Fibroblast of lung (primary cell): ENCODE measurements at regions not wholly inside any gene's neighbourhood (a gene's known extent, or its start where the extent isn't known, plus 50 kb on each side); places are given as distances from the start of the nearest gene placed in this dataset.

ENCODE experiments used
- DNase-seq, 2 donors: peaks; one replicate each; pipeline versions ENCODE4 v3.0.0 to v3.0.0-alpha.2; 2010; ENCODE audit warnings: low read depth in 2 of 2
- H2AFZ ChIP-seq: 2 replicates; pipeline ENCODE4 v1.5.1; 2012; ENCODE audit warnings: low read length, control low read depth, inconsistent platforms
- H3K27ac ChIP-seq: 2 replicates; pipeline ENCODE4 v1.5.1; 2011; ENCODE audit warnings: low read length, control low read depth; ENCODE audit not compliant: insufficient read depth
- H3K27me3 ChIP-seq: 2 replicates; pipeline ENCODE4 v1.5.1; 2011; ENCODE audit warnings: mild to moderate bottlenecking, low read length; ENCODE audit not compliant: control insufficient read depth, insufficient read depth
- H3K36me3 ChIP-seq: 2 replicates; pipeline ENCODE4 v1.5.1; 2011; ENCODE audit warnings: low read length; ENCODE audit not compliant: control insufficient read depth, insufficient read depth
- H3K4me1 ChIP-seq: 2 replicates; pipeline ENCODE4 v1.5.1; 2011; ENCODE audit warnings: low read length; ENCODE audit not compliant: control insufficient read depth, insufficient read depth; ENCODE audit errors: extremely low read depth
- H3K4me2 ChIP-seq: 2 replicates; pipeline ENCODE4 v1.5.1; 2011; ENCODE audit warnings: low read length, control low read depth; ENCODE audit not compliant: insufficient read depth; ENCODE audit errors: extremely low read depth
- H3K4me3 ChIP-seq, 4 experiments: fragments of 200-600 bp in 1 of 4; sonication (generic) in 1 of 4; replicated peaks in 1 of 4; 2 replicates each; pipeline ENCODE4 v1.5.1; 2011 to 2016; ENCODE audit warnings: low read length in 4 of 4, low read depth in 3 of 4, mild to moderate bottlenecking in 3 of 4, control low read depth in 2 of 4, inconsistent platforms in 1 of 4, mixed read lengths in 1 of 4; ENCODE audit not compliant: insufficient read depth in 1 of 4; ENCODE audit errors: control extremely low read depth in 1 of 4
- H3K79me2 ChIP-seq: 2 replicates; pipeline ENCODE4 v1.5.1; 2012; ENCODE audit warnings: mild to moderate bottlenecking, low read length, inconsistent platforms; ENCODE audit not compliant: control insufficient read depth, insufficient read depth
- H3K9ac ChIP-seq: 2 replicates; pipeline ENCODE4 v1.5.1; 2011; ENCODE audit warnings: mild to moderate bottlenecking, low read length, control low read depth; ENCODE audit not compliant: insufficient read depth
- H3K9me3 ChIP-seq: 2 replicates; pipeline ENCODE4 v1.5.1; 2012; ENCODE audit warnings: low read depth, low read length; ENCODE audit not compliant: control insufficient read depth, insufficient read depth
- H4K20me1 ChIP-seq: 2 replicates; pipeline ENCODE4 v1.5.1; 2011; ENCODE audit warnings: low read length; ENCODE audit not compliant: control insufficient read depth, insufficient read depth; ENCODE audit errors: extremely low read depth
- EZH2 ChIP-seq: IDR thresholded peaks from 2 replicates; pipeline ENCODE4 v1.5.1; 2012; ENCODE audit warnings: low read length, control low read depth, mild to moderate bottlenecking; ENCODE audit errors: missing control alignments
- TF ChIP-seq, protein P1 (sequence below), 2 donors: IDR thresholded peaks in 1 of 2; conservative IDR thresholded peaks in 1 of 2; 1 replicate in 1 of 2; 2 replicates in 1 of 2; pipeline ENCODE4 v1.5.1; 2011 to 2012; ENCODE audit warnings: low read length in 2 of 2, control low read depth in 1 of 2, inconsistent platforms in 1 of 2, low read depth in 1 of 2, mild to moderate bottlenecking in 1 of 2

DNA sequence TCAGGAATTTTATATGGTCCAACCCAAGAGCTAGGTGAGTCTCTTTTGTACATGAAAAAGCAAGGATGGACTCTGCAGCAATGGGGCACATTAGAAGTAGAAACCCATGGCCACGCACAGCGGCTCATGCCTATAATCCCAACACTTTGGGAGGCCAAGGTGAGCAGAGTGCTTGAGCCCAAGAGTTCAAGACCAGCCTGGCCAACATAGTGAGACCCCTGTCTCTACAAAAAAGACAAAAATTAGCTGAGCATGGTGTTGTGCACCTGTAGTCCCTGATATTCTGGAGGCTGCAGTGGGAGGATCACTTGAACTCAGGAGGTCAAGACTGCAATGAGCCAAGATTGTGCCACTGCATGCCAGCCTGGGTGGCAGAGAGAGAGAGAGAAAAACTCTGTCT is 128.7 kb upstream of the PLEKHA5 start:
- Histone ChIP-seq H2AFZ (no peak overlapping the region), H3K9ac (no peak overlapping the region), H3K9me3 (no peaks in the 10 kb centered on the region), H3K27me3 (no peaks in the 10 kb centered on the region), H3K4me2 (no peak overlapping the region), H3K4me3 (no peak overlapping the region), H3K4me1 (peaks cover 8% of the 10 kb centered on the region), H3K36me3 (no peaks in the 10 kb centered on the region), H4K20me1 (no peaks in the 10 kb centered on the region), H3K27ac (no peak overlapping the region), H3K79me2 (no peaks in the 10 kb centered on the region)
- DNase-seq: no peak
- no peak for TF ChIP-seq EZH2
- TF ChIP-seq, protein P1, sequence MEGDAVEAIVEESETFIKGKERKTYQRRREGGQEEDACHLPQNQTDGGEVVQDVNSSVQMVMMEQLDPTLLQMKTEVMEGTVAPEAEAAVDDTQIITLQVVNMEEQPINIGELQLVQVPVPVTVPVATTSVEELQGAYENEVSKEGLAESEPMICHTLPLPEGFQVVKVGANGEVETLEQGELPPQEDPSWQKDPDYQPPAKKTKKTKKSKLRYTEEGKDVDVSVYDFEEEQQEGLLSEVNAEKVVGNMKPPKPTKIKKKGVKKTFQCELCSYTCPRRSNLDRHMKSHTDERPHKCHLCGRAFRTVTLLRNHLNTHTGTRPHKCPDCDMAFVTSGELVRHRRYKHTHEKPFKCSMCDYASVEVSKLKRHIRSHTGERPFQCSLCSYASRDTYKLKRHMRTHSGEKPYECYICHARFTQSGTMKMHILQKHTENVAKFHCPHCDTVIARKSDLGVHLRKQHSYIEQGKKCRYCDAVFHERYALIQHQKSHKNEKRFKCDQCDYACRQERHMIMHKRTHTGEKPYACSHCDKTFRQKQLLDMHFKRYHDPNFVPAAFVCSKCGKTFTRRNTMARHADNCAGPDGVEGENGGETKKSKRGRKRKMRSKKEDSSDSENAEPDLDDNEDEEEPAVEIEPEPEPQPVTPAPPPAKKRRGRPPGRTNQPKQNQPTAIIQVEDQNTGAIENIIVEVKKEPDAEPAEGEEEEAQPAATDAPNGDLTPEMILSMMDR (conservative IDR thresholded peaks at IDR 0.05 in 1 of 2, IDR thresholded peaks at IDR 0.05 in 1 of 2; ENCODE audit: low read depth in 1 of 2, low read length in 2 of 2): no peak

DNA sequence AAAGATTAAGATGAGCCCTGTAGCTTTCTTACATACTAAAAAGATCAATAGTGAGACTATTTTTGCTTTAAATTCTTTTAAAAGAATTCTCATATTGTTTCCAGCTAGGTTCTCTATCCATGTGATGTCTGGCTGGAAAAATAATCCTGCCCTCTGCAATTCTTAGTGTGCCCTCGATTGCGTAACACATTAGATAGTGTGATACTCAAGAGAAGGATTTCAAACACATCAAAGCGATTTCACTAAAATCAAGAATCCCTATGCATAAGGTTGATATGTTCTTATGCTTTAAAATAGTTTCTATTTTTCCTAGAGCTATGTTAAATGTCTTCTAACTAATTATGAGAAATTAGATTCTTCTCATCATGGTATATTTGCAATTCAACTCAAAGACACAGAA is 127.3 kb upstream of the PLEKHA5 start:
- TF ChIP-seq, protein P1 (conservative IDR thresholded peaks at IDR 0.05 in 1 of 2, IDR thresholded peaks at IDR 0.05 in 1 of 2; ENCODE audit: low read depth in 1 of 2, low read length in 2 of 2): no peak
- TF ChIP-seq EZH2: no peak
- H3K79me2 ChIP-seq: no peaks in the 10 kb centered on the region

DNA sequence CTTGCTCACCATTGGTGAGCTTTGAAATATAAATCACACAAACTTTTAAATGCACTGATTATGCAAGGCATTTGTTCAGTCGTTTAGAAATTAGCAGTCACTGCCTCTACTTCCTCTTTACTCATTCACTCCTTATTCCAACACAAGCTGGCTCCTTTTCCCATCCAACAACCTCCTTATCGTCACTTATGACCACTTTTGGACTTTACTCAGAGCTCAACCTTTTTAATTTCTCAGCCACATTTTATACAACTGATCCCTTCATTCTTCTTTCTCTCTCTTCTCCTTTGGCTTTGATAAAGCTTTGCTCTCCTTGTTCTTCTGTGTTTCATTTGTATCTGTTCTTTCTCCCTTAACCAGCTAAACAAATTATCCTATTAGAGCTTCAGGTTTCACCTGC is 126.4 kb upstream of the PLEKHA5 start:
- Histone ChIP-seq H3K79me2 (no peaks in the 10 kb centered on the region), H3K4me3 (no peak overlapping the region), H3K27me3 (no peaks in the 10 kb centered on the region), H2AFZ (no peak overlapping the region), H4K20me1 (no peaks in the 10 kb centered on the region), H3K36me3 (no peaks in the 10 kb centered on the region), H3K4me2 (no peak overlapping the region), H3K4me1 (peaks cover 7% of the 10 kb centered on the region), H3K27ac (no peak overlapping the region), H3K9ac (no peak overlapping the region), H3K9me3 (no peaks in the 10 kb centered on the region)
- TF ChIP-seq, protein P1 (conservative IDR thresholded peaks at IDR 0.05 in 1 of 2, IDR thresholded peaks at IDR 0.05 in 1 of 2; ENCODE audit: low read depth in 1 of 2, low read length in 2 of 2): no peak
- TF ChIP-seq EZH2: no peak
- DNase-seq: peak in 1 of 2 donors; percentile 43

More for the DNA sequence above, 127.3 kb upstream of the PLEKHA5 start:
- H4K20me1 ChIP-seq: no peaks in the 10 kb centered on the region
- no peak overlapping the region for H2AFZ ChIP-seq
- no peaks in the 10 kb centered on the region for H3K36me3 ChIP-seq
- no peak overlapping the region for H3K9ac ChIP-seq
- no peak overlapping the region for H3K27ac ChIP-seq
- DNase-seq: peak; percentile 33 to 38
- no peaks in the 10 kb centered on the region for H3K27me3 ChIP-seq
- H3K4me3 ChIP-seq: no peak overlapping the region
- peaks cover 8% of the 10 kb centered on the region for H3K4me1 ChIP-seq
- H3K4me2 ChIP-seq: no peak overlapping the region
- H3K9me3 ChIP-seq: no peaks in the 10 kb centered on the region
